H9 (cell line): ENCODE measurements at regions not wholly inside any gene's neighbourhood (a gene's known extent, or its start where the extent isn't known, plus 50 kb on each side); places are given as distances from the start of the nearest gene placed in this dataset.

Source experiments
- DNase-seq: peaks from one replicate; pipeline ENCODE4 v3.0.0-alpha.2; 2017
- H2AFZ ChIP-seq: one replicate; pipeline ENCODE4 v1.6.1; 2013; ENCODE audit warnings: mild to moderate bottlenecking, low read length, control low read depth, moderate library complexity
- H2AK5ac ChIP-seq: 2 replicates; pipeline ENCODE4 v1.6.1; 2013; ENCODE audit warnings: low read length, control low read depth, mixed read lengths; ENCODE audit not compliant: insufficient read length
- H2BK120ac ChIP-seq: one replicate; pipeline ENCODE4 v1.6.1; 2013; ENCODE audit warnings: low read depth, mild to moderate bottlenecking, low read length, control low read depth, inconsistent platforms; ENCODE audit not compliant: poor library complexity, severe bottlenecking
- H2BK12ac ChIP-seq: 2 replicates; pipeline ENCODE4 v1.6.1; 2013; ENCODE audit warnings: low read length, control low read depth, mixed read lengths, low read depth; ENCODE audit not compliant: insufficient read length
- H2BK15ac ChIP-seq: 2 replicates; pipeline ENCODE4 v1.6.1; 2013; ENCODE audit warnings: low read depth, low read length, control low read depth
- H2BK20ac ChIP-seq: one replicate; pipeline ENCODE4 v1.6.1; 2013; ENCODE audit warnings: low read depth, mild to moderate bottlenecking, low read length, control low read depth, inconsistent platforms; ENCODE audit not compliant: poor library complexity, severe bottlenecking
- H2BK5ac ChIP-seq: 2 replicates; pipeline ENCODE4 v1.6.1; 2013; ENCODE audit warnings: low read length, control low read depth, mixed read lengths; ENCODE audit not compliant: insufficient read length
- H3K14ac ChIP-seq: 2 replicates; pipeline ENCODE4 v1.6.1; 2013; ENCODE audit warnings: low read length, control low read depth; ENCODE audit not compliant: insufficient read depth
- H3K18ac ChIP-seq: 2 replicates; pipeline ENCODE4 v1.6.1; 2013; ENCODE audit warnings: low read depth, mild to moderate bottlenecking, mixed read lengths, low read length, control low read depth; ENCODE audit not compliant: insufficient read length
- H3K23ac ChIP-seq: 2 replicates; pipeline ENCODE4 v1.6.1; 2013; ENCODE audit warnings: low read length, control low read depth, mixed read lengths, low read depth; ENCODE audit not compliant: insufficient read length
- H3K23me2 ChIP-seq: 2 replicates; pipeline ENCODE4 v1.6.1; 2013; ENCODE audit warnings: low read depth, mild to moderate bottlenecking, mixed read lengths, low read length, control low read depth; ENCODE audit not compliant: insufficient read length, poor library complexity, severe bottlenecking
- H3K27ac ChIP-seq: 2 replicates; pipeline ENCODE4 v1.5.1; 2013; ENCODE audit warnings: low read length, control low read depth, mixed read lengths, low read depth; ENCODE audit not compliant: insufficient read length
- H3K27me3 ChIP-seq: 2 replicates; pipeline ENCODE4 v1.6.1; 2013; ENCODE audit warnings: low read length, control low read depth, inconsistent platforms; ENCODE audit not compliant: insufficient read depth
- H3K4ac ChIP-seq: 2 replicates; pipeline ENCODE4 v1.6.1; 2013; ENCODE audit warnings: low read depth, mild to moderate bottlenecking, control low read depth, inconsistent platforms, low read length, moderate library complexity
- H3K4me1 ChIP-seq: 2 replicates; pipeline ENCODE4 v1.6.1; 2013; ENCODE audit warnings: low read length, control low read depth, inconsistent platforms; ENCODE audit not compliant: insufficient read depth
- H3K4me2 ChIP-seq: 2 replicates; pipeline ENCODE4 v1.6.1; 2013; ENCODE audit warnings: low read length, control low read depth, mixed read lengths; ENCODE audit not compliant: insufficient read length, insufficient read depth
- H3K56ac ChIP-seq: 2 replicates; pipeline ENCODE4 v1.6.1; 2013; ENCODE audit warnings: low read depth, mild to moderate bottlenecking, mixed read lengths, low read length, control low read depth; ENCODE audit not compliant: insufficient read length
- H3K79me1 ChIP-seq: 2 replicates; pipeline ENCODE4 v1.6.1; 2013; ENCODE audit warnings: low read depth, mild to moderate bottlenecking, moderate library complexity, low read length, control low read depth, inconsistent platforms; ENCODE audit not compliant: insufficient read depth, poor library complexity, severe bottlenecking
- H3K79me2 ChIP-seq: 2 replicates; pipeline ENCODE4 v1.6.1; 2013; ENCODE audit warnings: low read length, control low read depth, inconsistent platforms; ENCODE audit not compliant: insufficient read depth
- H3K9ac ChIP-seq: 2 replicates; pipeline ENCODE4 v1.6.1; 2013; ENCODE audit warnings: low read length, control low read depth, mixed read lengths; ENCODE audit not compliant: insufficient read length; ENCODE audit errors: extremely low read depth
- H3K9me3 ChIP-seq: one replicate; pipeline ENCODE4 v1.6.1; 2013; ENCODE audit warnings: low read depth, low read length, inconsistent platforms; ENCODE audit not compliant: control insufficient read depth
- H3T11ph ChIP-seq: one replicate; pipeline ENCODE4 v1.6.1; 2013; ENCODE audit warnings: mild to moderate bottlenecking, low read length, control low read depth, inconsistent platforms
- H4K20me1 ChIP-seq: one replicate; pipeline ENCODE4 v1.6.1; 2013; ENCODE audit not compliant: control insufficient read depth, insufficient read length, insufficient read depth
- H4K5ac ChIP-seq: 2 replicates; pipeline ENCODE4 v1.6.1; 2013; ENCODE audit warnings: low read depth, mild to moderate bottlenecking, mixed read lengths, low read length, control low read depth; ENCODE audit not compliant: insufficient read length
- H4K8ac ChIP-seq: replicated peaks from 2 replicates; pipeline ENCODE4 v1.6.1; 2013; ENCODE audit warnings: low read length, control low read depth, mixed read lengths, low read depth; ENCODE audit not compliant: insufficient read length
- H4K91ac ChIP-seq: 2 replicates; pipeline ENCODE4 v1.6.1; 2013; ENCODE audit warnings: low read depth, mild to moderate bottlenecking, moderate library complexity, mixed read lengths, low read length, control low read depth; ENCODE audit not compliant: insufficient read length
- H3K27ac Mint-ChIP-seq, 3 experiments: 2 replicates in 2 of 3; 3 replicates in 1 of 3; pipeline ENCODE4 v1.8.0; 2020 to 2021; ENCODE audit warnings: mixed read lengths in 3 of 3, mild to moderate bottlenecking in 1 of 3, moderate library complexity in 1 of 3
- H3K27me3 Mint-ChIP-seq: 2 replicates; pipeline ENCODE4 v1.8.0; 2021; ENCODE audit warnings: low read depth, mild to moderate bottlenecking, moderate library complexity, mixed read lengths
- H3K36me3 Mint-ChIP-seq, 3 experiments: 2 replicates in 2 of 3; 3 replicates in 1 of 3; pipeline ENCODE4 v1.8.0; 2020 to 2021; ENCODE audit warnings: low read depth in 3 of 3, mixed read lengths in 3 of 3; ENCODE audit not compliant: insufficient read depth in 1 of 3
- H3K4me1 Mint-ChIP-seq, 2 experiments: 2 replicates each; pipeline ENCODE4 v1.8.0; 2020; ENCODE audit warnings: mixed read lengths in 2 of 2
- H3K4me3 Mint-ChIP-seq, 2 experiments: 2 replicates in 1 of 2; 3 replicates in 1 of 2; pipeline ENCODE4 v1.8.0; 2020 to 2021; ENCODE audit warnings: mild to moderate bottlenecking in 2 of 2, mixed read lengths in 2 of 2, moderate library complexity in 1 of 2
- H3K9me3 Mint-ChIP-seq, 2 experiments: 2 replicates in 1 of 2; 3 replicates in 1 of 2; pipeline ENCODE4 v1.8.0; 2020; ENCODE audit warnings: mild to moderate bottlenecking in 2 of 2, mixed read lengths in 2 of 2, moderate library complexity in 1 of 2
- WGBS: extraction: QIAGEN DNeasy Blood & Tissue Kit; methylation state at CpG from one replicate; pipeline ENCODE4 v1.1.7; 2013; ENCODE audit warnings: missing lambda C conversion rate, low lambda C conversion rate, mixed read lengths; ENCODE audit not compliant: insufficient read length; ENCODE audit errors: extremely low coverage; 5-methylcytosine and 5-hydroxymethylcytosine counted together
- TF ChIP-seq, protein P1 (sequence below): fragments of 200-600 bp; sonication (generic); conservative IDR thresholded peaks from 3 replicates; pipeline ENCODE4 v1.8.0; 2021; ENCODE audit warnings: antibody characterized with exemption, mild to moderate bottlenecking

DNA sequence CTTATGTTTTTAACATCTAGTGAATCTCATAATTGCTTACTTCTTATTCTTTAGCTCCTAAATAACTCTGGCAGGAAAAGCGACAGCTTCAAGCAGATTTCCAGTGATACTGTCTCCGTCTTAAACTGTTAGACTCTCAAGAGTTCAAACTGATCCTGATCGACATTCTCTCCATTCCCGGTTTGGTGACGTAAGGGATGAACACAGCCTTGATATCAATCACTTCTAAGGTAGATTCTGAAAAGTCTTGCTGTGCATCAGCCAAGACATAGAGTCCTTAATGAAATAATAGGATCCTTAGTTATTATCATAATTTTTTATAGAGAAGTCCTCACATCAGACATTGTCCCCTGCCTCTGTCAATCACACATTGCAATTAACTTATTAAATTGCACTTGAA lies 534.6 kb downstream of the TFEC start:
- no peak overlapping the region for H3K4me3 Mint-ChIP-seq
- H3K36me3 Mint-ChIP-seq = no peaks in the 10 kb centered on the region
- H3K14ac ChIP-seq = no peak overlapping the region
- no peak overlapping the region for H2AFZ ChIP-seq
- no peak overlapping the region for H3T11ph ChIP-seq
- no peak overlapping the region for H2BK20ac ChIP-seq
- no peak overlapping the region for H2BK15ac ChIP-seq
- no peaks in the 10 kb centered on the region for H3K9me3 ChIP-seq
- H2BK12ac ChIP-seq = no peak overlapping the region
- no peak overlapping the region for H4K5ac ChIP-seq
- H3K9ac ChIP-seq = no peak overlapping the region
- no peak overlapping the region for H3K18ac ChIP-seq
- H4K91ac ChIP-seq = no peak overlapping the region
- no peak for DNase-seq
- no peak overlapping the region for H4K8ac ChIP-seq
- H3K79me2 ChIP-seq = no peaks in the 10 kb centered on the region
- H4K20me1 ChIP-seq = no peaks in the 10 kb centered on the region
- H3K9me3 Mint-ChIP-seq = no peaks in the 10 kb centered on the region
- peaks cover 0 to 4% of the 10 kb centered on the region in 2 experiments; a peak in 2 of 4 replicates for H3K4me1 Mint-ChIP-seq
- no peaks in the 10 kb centered on the region for H3K4me1 ChIP-seq
- no peaks in the 10 kb centered on the region for H3K27me3 ChIP-seq
- no peak overlapping the region for H3K4me2 ChIP-seq
- no peaks in the 10 kb centered on the region for H3K27me3 Mint-ChIP-seq
- no peak overlapping the region for H3K56ac ChIP-seq
- H3K4ac ChIP-seq = no peak overlapping the region
- no peak overlapping the region for H2BK5ac ChIP-seq
- H3K79me1 ChIP-seq = no peaks in the 10 kb centered on the region
- H2AK5ac ChIP-seq = no peak overlapping the region
- no peak overlapping the region for H3K23ac ChIP-seq
- no peak overlapping the region for H3K27ac Mint-ChIP-seq
- no peak overlapping the region for H2BK120ac ChIP-seq
- H3K23me2 ChIP-seq = no peaks in the 10 kb centered on the region
- no peak overlapping the region for H3K27ac ChIP-seq
- WGBS = no CpG with 5 or more reads among the region's 5 CpGs
- TF ChIP-seq, protein P1, sequence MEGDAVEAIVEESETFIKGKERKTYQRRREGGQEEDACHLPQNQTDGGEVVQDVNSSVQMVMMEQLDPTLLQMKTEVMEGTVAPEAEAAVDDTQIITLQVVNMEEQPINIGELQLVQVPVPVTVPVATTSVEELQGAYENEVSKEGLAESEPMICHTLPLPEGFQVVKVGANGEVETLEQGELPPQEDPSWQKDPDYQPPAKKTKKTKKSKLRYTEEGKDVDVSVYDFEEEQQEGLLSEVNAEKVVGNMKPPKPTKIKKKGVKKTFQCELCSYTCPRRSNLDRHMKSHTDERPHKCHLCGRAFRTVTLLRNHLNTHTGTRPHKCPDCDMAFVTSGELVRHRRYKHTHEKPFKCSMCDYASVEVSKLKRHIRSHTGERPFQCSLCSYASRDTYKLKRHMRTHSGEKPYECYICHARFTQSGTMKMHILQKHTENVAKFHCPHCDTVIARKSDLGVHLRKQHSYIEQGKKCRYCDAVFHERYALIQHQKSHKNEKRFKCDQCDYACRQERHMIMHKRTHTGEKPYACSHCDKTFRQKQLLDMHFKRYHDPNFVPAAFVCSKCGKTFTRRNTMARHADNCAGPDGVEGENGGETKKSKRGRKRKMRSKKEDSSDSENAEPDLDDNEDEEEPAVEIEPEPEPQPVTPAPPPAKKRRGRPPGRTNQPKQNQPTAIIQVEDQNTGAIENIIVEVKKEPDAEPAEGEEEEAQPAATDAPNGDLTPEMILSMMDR = no peak
